LHCN-M2 (cell line): ENCODE measurements at regions not wholly inside any gene's neighbourhood (a gene's known extent, or its start where the extent isn't known, plus 50 kb on each side); places are given as distances from the start of the nearest gene placed in this dataset.

Experiments used
- DNase-seq: peaks from one replicate; pipeline ENCODE4 v3.0.0-alpha.2; 2012; ENCODE audit warnings: low read depth

DNA sequence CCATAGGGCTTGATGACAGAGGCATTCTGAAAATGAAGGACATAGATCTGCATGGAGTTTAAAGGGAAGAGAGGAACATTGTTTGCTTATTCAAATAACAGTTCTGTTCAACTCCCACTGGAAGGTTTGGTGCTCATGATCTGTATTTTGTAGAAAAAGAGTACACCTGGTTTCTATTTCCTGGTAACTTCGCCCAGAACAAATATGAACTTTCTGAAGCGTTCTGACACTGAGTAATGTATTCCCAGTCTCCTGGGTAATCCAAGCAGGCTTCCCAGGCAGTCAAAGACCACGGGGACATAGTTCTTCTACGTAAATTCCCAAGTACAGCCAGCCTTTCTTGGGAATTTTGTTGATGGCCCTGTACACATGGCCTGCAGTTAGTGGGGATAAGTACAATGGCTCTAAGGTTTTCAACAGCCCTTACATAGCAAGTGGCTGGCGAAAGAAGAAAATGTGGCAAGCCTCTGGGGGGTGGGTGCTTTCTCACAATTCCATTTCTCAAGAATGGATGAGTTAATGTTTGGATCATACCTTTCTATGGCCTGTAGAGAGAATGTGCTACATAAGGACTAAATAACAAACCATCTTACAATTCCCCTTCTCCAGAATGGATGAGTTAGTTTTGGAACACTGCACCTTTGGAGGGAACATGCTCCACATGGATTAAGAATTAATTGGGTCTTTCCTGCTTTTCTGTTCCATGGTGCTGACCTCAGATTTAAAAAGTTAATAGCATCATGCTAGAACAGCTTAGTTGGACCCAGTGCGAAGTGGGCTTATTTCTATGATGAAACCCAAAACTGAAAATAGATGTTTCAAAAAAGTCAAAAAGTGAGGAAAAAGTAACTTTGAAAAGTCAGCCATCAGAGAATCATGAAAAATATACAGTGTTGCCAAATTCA lies 52.7 kb downstream of the COL6A6 start:
- no peak for DNase-seq

DNA sequence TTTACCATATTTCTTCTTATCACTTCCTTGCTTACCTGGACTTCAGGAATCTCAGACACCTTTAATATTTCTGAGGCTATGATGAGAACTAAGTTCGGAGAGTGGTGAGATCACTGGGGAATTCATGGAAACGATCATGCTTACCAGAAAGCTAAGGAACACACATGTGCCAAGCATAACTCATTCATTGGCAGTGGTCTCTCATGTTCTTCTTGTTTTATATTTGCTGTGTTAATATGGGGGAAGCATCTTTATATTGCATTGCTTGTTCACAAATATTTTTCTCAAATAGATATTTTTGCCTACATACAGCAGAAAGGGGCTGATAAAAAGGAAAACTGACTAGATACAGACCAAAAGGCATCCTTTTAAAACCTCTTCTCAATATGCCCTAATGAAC lies 55.8 kb downstream of the COL6A6 start:
- DNase-seq, result no peak

DNA sequence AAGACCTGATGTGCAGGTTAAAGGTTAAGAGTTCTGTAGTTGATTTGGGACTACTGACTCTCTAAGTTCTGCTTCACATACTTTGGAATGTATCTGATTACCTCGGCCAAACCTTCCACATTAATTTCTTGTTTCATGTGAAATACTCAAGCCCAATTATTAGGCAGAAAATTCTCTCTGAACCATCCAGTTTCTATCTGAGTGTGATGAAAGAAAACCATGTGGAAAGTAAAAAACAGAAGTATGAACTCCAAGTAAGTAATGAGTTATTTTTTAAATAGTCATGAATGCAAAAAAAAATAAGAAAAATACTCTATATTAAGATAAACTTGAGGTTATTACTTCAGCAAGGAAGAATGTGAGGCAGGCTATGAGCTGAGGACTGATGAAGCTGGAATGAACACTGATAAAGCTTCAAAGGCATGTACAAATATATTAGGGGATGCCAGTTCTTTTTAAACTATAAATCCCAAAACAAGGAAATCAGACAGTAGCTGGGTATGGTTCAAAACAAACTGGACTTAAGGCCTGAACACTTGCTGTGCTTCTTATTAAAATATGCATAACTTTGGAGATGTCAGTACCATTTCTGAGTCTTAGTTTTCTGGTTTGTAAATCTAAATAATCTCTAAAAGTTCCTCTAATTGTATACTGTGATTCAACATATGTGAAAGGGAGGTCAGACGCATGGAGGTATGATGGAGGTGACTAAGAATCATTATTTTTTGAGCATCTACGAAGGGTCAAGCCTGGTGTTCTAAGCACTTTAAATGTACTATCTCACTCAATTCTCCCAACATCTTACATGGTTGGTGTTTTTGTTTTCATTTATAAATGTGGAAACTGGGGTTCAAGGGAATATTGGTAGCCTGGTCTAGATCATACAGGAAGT lies 59.6 kb downstream of the COL6A6 start:
- peak; percentile 6 for DNase-seq

DNA sequence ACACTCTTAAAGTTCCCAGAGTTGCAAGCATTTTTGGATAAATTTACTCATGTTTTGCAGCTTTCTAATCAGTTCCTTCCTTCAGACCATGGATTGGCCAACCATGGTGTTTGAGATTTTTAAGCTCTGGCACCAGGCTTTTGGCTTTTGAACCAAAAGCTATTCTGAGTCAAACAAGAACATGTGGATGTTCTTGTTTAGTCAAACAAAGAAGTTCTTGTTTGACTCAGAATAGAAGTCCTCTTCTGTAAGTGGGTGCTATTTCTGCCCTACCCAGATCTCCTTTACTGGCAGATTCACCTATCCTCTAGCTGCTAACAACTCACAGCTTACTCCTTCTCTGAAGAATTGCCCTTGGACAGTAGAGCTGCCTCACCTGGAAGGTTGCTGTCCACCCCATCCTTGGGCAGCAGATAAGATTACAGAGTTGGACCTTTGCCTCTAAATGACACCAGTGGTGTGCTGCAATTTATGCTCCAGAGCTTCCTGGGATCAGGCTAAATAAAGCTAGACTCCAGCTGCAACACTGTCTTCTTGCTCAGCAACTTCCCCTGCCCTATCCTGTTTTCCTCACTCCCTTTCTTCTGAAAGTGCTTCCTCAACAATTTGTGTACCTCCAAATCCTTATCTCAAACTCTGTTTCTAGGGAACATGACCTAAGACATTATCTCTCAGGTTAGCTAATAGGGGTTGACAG lies 65.6 kb downstream of the COL6A6 start:
- DNase-seq, result no peak

DNA sequence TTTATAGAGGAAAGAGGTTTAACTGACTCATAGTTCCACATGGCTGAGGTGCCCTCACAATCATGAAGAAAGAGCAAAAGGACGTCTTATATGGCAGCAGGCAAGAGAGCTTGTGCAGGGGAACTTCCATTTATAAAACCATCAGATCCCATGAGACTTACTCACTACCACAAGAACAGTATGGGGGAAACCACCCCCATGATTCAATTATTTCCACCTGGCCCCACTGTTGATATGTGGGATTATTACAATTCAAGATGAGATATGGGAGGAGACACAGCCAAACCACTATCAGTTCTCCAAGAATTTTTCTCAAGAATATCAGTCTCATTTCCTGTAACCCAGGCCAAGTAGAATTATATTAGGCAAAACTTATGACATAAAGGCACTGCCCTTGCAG lies 77.8 kb downstream of the COL6A6 start:
- peak; percentile 86 for DNase-seq

DNA sequence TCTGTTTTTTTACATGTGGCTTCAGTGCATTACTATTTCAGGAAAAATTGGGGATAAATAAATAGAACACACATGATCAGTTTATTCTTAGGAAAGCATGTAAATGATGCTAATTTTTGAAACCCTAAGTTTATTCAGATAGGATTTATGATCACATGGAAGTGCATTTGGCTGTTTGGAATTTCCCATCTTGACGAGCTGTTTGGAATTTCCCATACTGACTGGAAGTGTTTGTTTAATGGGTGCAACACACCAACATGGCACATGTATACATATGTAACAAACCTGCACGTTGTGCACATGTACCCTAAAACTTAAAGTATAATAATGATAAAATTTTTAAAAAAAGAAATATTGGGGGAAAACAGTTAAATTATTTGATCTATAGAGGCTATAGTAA lies 79.5 kb downstream of the COL6A6 start:
- DNase-seq, result no peak

DNA sequence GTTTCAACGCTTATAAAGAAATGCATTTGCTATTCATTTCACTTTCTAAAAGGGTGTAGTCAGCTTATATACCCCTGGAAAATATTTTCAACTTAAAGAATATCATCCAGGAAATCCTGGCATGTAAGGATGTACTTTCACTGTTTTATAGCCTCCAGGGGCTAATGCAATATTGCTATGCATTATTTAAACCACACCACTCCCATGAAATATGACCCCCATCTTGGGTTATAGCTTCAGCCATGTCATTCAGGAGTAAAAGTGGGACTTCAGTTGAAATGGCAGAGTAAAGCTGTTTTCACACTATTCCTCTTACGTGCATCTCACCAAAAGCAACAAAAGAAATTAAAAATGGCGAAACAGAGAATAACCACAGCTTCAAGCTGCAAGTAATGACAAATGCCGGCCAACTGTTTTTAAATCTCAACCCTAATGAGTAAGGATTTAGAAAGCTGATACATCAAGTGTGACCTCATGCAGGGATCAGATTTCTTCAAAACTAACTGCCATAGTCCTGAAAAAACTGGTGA lies 84.5 kb downstream of the COL6A6 start:
- peak; percentile 94 for DNase-seq

DNA sequence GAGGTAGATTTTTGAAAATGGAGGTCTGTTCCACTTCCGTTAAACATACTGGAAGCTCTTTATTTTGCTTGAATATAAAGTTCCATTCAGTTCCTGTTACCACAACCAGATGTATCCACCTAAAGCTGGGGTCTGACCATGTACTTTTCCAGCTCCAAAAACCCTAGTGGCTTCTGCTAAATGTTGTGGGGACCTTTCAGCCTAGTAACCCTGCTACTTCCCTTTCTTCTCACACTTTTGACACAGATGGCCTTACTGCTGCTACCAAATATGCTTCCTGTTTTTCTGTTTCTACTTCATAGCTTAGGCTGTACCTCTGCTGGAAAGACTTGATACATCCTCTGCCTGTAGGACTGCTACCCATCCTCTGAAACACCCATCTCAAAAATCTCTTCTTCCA lies 87.8 kb downstream of the COL6A6 start:
- DNase-seq, result no peak

DNA sequence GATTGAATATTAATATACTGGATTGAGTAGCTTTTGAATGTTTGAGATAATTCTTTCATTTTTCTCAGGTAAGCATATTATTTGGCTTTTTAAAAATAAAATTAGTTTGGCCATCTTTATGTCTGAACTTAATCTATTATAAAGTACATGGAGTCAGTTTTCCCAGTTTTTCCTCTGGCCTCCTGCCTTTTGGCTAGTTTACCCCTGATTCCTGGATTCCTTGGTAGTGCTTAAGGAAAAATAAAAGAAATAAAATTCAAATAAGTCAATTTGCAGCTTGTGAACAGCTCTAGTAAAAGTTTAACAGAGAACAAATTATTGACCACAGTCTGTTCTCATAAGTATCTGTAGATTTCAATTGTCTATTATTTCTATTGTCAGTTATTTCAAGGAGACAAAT lies 89.4 kb downstream of the COL6A6 start:
- no peak for DNase-seq

DNA sequence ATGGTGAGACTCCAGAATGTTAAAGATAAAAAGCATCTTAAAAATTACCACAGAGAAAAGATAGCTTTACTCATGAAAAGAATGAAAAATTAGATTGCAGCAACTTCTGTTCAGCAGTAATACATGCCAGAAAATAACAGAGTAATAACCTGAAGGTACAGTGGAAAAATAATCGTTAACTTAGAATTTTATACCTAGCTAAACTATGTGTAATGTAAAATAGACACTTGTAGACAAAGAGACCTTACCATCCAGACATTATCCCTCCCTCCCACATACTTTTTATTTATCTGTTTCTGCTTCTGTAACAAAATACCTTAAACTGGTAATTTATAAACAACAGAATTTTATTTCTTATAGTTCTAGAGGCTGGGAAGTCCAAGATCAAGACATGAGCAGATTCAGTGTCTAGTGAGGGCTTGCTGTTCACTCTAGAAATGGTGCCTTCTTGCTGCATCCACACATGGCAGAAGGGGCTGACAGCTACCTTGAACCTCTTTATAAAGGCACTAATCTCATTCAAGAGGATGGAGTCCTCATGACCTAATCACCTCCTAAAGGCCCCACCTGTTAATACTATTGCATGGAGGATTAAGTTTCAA lies 90.7 kb downstream of the COL6A6 start:
- no peak for DNase-seq

DNA sequence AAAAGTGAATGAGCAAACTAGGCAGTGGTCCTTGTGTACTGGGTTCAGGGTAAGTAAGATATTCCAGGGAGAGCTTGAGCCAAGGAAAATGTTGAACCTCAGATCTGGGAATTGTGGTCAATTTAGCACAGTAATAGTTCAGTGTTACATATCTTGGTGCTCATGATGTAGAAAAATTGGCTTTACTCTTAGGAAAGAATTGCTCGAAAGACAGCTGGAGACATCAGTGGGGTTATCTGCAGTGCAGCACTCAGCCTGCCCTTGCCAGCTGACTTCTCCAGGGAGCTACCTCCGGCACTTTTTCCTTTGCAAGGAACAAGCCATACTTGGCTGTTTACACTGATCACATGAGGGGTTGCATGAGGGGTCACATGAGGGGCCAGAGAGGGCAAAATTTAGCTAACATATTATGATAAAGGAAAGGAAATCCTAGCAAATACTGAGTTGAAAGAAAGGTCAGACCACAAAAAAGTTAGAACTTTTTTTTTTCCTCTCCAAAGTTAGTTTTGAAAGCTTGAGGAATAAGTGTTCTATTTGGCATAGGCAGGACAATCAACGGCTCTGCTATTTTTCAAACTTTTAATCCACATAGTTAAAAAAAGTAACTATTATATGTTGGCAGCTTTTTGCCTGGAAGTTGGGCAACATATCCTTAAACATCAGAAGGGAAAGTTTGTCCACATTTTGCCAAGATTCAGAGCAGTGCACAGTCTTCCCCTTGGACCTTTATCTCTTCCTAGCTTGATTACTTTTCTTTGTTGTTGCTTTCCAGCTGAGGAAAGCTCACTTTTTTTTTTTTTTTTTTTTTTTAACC lies 92.4 kb downstream of the COL6A6 start:
- DNase-seq, result peak; percentile 32

DNA sequence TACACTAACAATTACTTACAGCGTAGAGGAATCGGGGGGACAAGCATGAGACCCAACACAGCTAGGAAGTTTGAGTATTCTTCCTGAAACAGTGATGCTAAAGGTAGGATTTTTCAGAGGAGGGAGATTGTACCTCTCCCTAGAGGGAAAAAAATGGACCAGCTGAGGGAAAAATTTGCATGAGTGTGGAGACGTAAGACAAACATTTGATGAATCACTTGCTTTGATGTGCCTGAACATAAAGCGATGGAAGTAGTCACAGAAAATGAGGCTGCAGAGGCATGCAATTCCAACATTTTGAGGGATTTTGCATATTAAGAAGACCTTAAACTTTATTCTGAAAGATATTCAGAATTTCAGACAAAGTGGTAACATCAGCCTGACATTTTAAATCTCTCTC lies 102.2 kb downstream of the COL6A6 start:
- no peak for DNase-seq

DNA sequence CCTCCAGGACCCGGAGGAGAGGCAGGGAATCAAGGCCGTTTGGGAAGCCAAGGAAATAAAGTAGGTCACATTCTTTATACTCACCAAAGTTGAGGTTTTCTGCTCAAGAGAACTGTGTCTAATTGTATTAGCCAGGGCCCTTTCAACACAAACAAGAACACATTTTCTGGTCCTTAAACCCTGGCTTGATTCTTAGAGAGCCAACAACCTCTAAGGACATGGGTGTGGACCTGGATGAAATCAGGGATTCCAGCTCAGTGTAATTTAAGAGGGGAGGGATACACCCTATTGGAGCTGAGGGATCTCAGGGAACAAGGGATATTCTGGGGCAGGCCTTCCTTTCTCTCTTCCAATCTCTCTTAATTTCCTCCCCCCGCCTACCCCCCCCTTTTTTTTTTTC lies 104.8 kb downstream of the COL6A6 start:
- no peak for DNase-seq

DNA sequence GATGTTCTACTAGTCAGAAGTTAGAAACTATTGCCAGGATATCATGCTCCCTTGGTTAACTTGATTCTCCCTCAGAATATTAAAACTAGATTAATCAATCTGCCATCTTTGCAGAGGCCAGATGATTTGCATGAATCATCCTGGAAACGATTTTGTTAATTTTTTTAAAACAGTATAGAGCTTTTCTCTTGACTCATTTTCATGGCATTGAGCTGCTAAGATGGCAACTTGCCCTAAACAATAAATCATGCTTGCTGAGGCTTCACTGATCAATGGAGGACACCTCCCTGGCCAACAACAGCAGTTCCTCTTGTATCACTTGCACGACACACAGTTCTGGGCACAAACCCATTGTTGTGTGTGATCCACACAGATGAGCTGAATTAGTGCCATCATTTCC lies 109.1 kb downstream of the COL6A6 start:
- peak; percentile 13 for DNase-seq

DNA sequence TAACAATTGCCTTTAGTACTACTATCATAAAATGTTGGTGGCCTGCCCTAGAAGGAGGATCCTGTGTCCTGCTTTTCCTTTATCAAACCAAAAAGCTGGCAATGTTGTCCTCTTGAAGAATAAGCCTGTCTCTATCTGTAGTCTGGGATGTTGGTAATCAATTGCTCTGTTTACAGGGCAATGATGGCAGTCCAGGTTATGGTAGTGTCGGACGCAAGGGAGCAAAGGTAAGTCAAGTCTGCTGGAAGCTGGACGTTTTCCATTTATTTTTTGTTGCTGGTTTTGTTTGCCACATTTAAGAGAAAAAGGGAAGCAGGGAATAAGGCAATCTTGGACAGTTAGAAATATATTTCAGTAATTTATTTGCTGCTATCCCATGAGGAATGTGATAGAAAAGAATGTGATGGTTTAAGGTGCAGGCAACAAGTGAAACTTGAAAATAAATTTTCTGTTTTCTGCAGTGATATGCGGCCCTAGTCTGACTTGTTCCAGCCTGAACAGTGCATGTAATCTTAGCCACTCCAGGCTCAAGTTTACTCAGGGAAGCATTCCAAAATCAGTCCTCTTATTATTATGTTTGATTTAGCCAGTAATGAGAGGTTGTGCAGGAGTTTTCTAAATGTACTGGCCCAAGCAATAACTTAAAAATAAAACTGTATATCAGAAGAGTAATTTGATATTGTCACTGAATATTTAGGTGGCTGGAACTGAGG lies 110.3 kb downstream of the COL6A6 start:
- DNase-seq, result no peak

DNA sequence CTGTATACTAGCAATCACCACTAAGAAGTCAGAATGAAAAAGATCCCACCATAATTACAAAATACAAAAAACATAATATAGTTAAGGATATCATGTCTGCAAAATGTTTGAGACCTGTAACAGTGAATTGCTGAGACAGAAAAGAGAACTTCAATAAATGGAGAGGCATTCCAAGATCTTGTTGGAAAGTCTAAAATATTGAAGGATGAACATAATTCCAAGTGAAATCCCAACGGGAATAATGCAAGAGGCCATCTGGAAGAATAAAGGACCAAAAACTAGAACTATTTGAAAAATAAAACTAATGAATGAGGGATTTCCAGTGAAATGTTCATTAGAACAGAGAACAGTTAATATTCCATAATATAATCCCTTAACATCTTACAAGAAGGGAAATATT lies 110.9 kb downstream of the COL6A6 start:
- DNase-seq, result no peak
